ENCODE measurements at regions not wholly inside any gene's neighbourhood (a gene's known extent, or its start where the extent isn't known, plus 50 kb on each side); places are given as distances from the start of the nearest gene placed in this dataset.
"Not testable (repeated sequence)": the region's sequence is repeated elsewhere in the genome, so short reads cannot be mapped to it uniquely, and the experiment has no call there.

- H3K4me1 ChIP-seq (ENCODE audit: control insufficient read depth, insufficient read depth, low read length); H3K4me3 ChIP-seq (ENCODE audit: insufficient read depth, low read depth, low read length); H3K27ac ChIP-seq (ENCODE audit: insufficient read depth, low read depth, low read length, poor library complexity, severe bottlenecking); H3K36me3 ChIP-seq (ENCODE audit: control insufficient read depth, insufficient read depth, low read length); H3K27me3 ChIP-seq (ENCODE audit: control insufficient read depth, insufficient read depth, low read length, poor library complexity, severe bottlenecking): not testable (repeated sequence)
- WGBS, 2 experiments, result 78 to 80% methylated on average over 9 to 12 of the region's 17 CpGs
- H3K9me3 ChIP-seq (ENCODE audit: control insufficient read depth, low read length), result peaks cover 16% of the 10 kb centered on the region
Measured at GRCh38 chr14:106234525-106235254, 708.3 kb downstream of the TMEM121 start.

- Histone ChIP-seq H3K4me3 (ENCODE audit: insufficient read depth, low read depth, low read length) (no peak overlapping the region), H3K27ac (ENCODE audit: insufficient read depth, low read depth, low read length, poor library complexity, severe bottlenecking) (no peak overlapping the region), H3K27me3 (ENCODE audit: control insufficient read depth, insufficient read depth, low read length, poor library complexity, severe bottlenecking) (no peaks in the 10 kb centered on the region), H3K9me3 (ENCODE audit: control insufficient read depth, low read length) (peaks cover 16% of the 10 kb centered on the region), H3K36me3 (ENCODE audit: control insufficient read depth, insufficient read depth, low read length) (no peaks in the 10 kb centered on the region), H3K4me1 (ENCODE audit: control insufficient read depth, insufficient read depth, low read length) (no peaks in the 10 kb centered on the region)
- 65 to 67% methylated on average over 9 to 10 of the region's 10 CpGs for WGBS, 2 experiments
Measured at GRCh38 chr14:106235356-106236159, 709.2 kb downstream of the TMEM121 start.

DNA sequence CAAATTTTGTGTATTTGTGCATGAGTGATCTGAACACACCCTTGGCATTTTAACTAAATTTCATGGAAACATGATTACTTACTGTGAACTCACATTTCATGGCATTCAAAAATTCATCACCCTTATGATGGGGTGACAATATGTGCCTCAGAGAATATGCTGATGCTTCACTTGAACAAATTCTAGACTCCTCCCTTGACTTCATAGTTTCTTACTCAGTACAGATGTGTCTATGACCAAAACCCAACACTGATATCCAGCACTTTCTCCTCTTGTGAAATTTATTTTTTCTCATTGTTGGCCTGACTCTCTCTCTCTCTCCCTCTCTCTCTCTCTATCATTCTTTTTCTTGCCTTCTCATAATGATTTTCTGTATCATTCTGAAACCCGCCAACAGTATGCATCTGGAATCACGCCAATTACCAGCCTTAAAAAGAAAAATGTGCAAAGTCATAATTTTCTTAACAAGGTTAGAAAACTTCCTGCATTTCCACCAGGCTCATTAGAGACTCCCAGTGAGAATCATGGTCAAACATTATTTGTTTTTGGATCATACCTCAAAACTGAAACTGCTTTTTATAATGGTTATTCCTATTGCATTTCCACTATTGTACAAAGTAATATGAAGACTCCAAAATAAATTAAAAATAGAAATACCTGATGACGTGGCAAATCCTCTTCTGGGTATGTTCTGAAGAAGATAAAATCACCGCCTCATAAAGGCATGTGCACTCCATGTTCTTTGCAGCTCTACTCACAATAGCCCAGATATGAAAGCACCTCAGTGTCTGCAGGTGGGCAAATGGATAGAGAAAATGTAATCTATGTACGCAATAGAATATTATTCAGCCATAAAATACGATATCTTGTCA is 722.2 kb downstream of the TMEM121 start:
- H3K4me3 ChIP-seq (ENCODE audit: insufficient read depth, low read depth, low read length), result no peak overlapping the region
- no peaks in the 10 kb centered on the region for H3K4me1 ChIP-seq (ENCODE audit: control insufficient read depth, insufficient read depth, low read length)
- peaks cover 16% of the 10 kb centered on the region for H3K9me3 ChIP-seq (ENCODE audit: control insufficient read depth, low read length)
- no peaks in the 10 kb centered on the region for H3K36me3 ChIP-seq (ENCODE audit: control insufficient read depth, insufficient read depth, low read length)
- H3K27me3 ChIP-seq (ENCODE audit: control insufficient read depth, insufficient read depth, low read length, poor library complexity, severe bottlenecking), result no peaks in the 10 kb centered on the region
- H3K27ac ChIP-seq (ENCODE audit: insufficient read depth, low read depth, low read length, poor library complexity, severe bottlenecking), result no peak overlapping the region
- 50 to 68% methylated on average over 4 to 6 of the region's 6 CpGs for WGBS, 2 experiments

GRCh38 chr14:106253995-106254394 is 727.6 kb downstream of the TMEM121 start:
- H3K27ac ChIP-seq (ENCODE audit: insufficient read depth, low read depth, low read length, poor library complexity, severe bottlenecking); H3K9me3 ChIP-seq (ENCODE audit: control insufficient read depth, low read length); H3K4me3 ChIP-seq (ENCODE audit: insufficient read depth, low read depth, low read length): not testable (repeated sequence)

GRCh38 chr14:106257569-106257994 is 731.2 kb downstream of the TMEM121 start:
- H3K27ac ChIP-seq (ENCODE audit: insufficient read depth, low read depth, low read length, poor library complexity, severe bottlenecking); H3K27me3 ChIP-seq (ENCODE audit: control insufficient read depth, insufficient read depth, low read length, poor library complexity, severe bottlenecking); H3K4me3 ChIP-seq (ENCODE audit: insufficient read depth, low read depth, low read length); H3K36me3 ChIP-seq (ENCODE audit: control insufficient read depth, insufficient read depth, low read length); H3K4me1 ChIP-seq (ENCODE audit: control insufficient read depth, insufficient read depth, low read length): not testable (repeated sequence)
- WGBS, 2 experiments, result 59 to 60% methylated on average over 16 of the region's 16 CpGs
- H3K9me3 ChIP-seq (ENCODE audit: control insufficient read depth, low read length), result peaks cover 11% of the 10 kb centered on the region

More at GRCh38 chr14:106253995-106254394, 727.6 kb downstream of the TMEM121 start:
- WGBS, 2 experiments, result 62 to 65% methylated on average over 5 of the region's 5 CpGs
- H3K36me3 ChIP-seq (ENCODE audit: control insufficient read depth, insufficient read depth, low read length); H3K27me3 ChIP-seq (ENCODE audit: control insufficient read depth, insufficient read depth, low read length, poor library complexity, severe bottlenecking); H3K4me1 ChIP-seq (ENCODE audit: control insufficient read depth, insufficient read depth, low read length): not testable (repeated sequence)

DNA sequence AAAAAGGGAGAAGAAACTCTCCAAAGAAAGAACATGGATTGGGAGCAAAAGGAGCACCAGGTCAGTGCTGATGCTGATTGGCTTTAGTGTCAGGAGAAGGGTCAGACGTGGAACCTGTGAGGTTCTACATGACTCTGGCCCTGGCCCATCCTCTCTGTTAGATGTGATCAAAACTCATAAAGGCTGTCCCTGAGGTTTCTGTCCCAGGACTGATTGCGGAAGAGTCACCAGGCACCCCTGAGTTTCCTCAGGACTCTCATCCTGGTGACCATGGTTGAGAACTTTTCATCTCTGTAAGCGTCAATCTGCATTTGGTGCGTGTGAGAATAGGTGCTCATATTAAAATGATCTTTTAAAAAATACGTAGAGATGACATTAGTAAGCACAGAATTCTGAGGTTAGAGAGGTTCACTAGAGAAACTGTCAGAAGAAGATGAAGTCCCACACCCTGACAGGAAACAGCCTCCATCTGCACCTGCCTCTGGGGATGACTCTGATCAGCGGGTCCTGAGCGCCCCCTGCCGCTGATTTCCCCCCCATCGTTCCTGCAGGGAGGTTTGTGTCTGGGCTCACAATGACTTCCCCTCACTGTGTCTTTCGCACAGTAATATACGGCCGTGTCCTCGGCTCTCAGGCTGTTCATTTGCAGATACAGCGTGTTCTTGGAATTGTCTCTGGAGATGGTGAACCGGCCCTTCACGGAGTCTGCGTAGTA is 741.8 kb downstream of the TMEM121 start:
- peaks cover 17% of the 10 kb centered on the region for H3K9me3 ChIP-seq (ENCODE audit: control insufficient read depth, low read length)
- no peak overlapping the region for H3K4me3 ChIP-seq (ENCODE audit: insufficient read depth, low read depth, low read length)
- no peak overlapping the region for H3K27ac ChIP-seq (ENCODE audit: insufficient read depth, low read depth, low read length, poor library complexity, severe bottlenecking)
- 77 to 78% methylated on average over 17 of the region's 17 CpGs for WGBS, 2 experiments
- H3K36me3 ChIP-seq (ENCODE audit: control insufficient read depth, insufficient read depth, low read length), result no peaks in the 10 kb centered on the region
- H3K4me1 ChIP-seq (ENCODE audit: control insufficient read depth, insufficient read depth, low read length), result no peaks in the 10 kb centered on the region
- no peaks in the 10 kb centered on the region for H3K27me3 ChIP-seq (ENCODE audit: control insufficient read depth, insufficient read depth, low read length, poor library complexity, severe bottlenecking)

GRCh38 chr14:106269029-106269428 is 742.6 kb downstream of the TMEM121 start:
- WGBS, 2 experiments, result 52 to 74% methylated on average over 2 of the region's 2 CpGs
- no peak overlapping the region for H3K27ac ChIP-seq (ENCODE audit: insufficient read depth, low read depth, low read length, poor library complexity, severe bottlenecking)
- H3K4me1 ChIP-seq (ENCODE audit: control insufficient read depth, insufficient read depth, low read length), result no peaks in the 10 kb centered on the region
- peaks cover 12% of the 10 kb centered on the region for H3K9me3 ChIP-seq (ENCODE audit: control insufficient read depth, low read length)
- no peaks in the 10 kb centered on the region for H3K36me3 ChIP-seq (ENCODE audit: control insufficient read depth, insufficient read depth, low read length)
- no peak overlapping the region for H3K4me3 ChIP-seq (ENCODE audit: insufficient read depth, low read depth, low read length)
- H3K27me3 ChIP-seq (ENCODE audit: control insufficient read depth, insufficient read depth, low read length, poor library complexity, severe bottlenecking), result no peaks in the 10 kb centered on the region

DNA sequence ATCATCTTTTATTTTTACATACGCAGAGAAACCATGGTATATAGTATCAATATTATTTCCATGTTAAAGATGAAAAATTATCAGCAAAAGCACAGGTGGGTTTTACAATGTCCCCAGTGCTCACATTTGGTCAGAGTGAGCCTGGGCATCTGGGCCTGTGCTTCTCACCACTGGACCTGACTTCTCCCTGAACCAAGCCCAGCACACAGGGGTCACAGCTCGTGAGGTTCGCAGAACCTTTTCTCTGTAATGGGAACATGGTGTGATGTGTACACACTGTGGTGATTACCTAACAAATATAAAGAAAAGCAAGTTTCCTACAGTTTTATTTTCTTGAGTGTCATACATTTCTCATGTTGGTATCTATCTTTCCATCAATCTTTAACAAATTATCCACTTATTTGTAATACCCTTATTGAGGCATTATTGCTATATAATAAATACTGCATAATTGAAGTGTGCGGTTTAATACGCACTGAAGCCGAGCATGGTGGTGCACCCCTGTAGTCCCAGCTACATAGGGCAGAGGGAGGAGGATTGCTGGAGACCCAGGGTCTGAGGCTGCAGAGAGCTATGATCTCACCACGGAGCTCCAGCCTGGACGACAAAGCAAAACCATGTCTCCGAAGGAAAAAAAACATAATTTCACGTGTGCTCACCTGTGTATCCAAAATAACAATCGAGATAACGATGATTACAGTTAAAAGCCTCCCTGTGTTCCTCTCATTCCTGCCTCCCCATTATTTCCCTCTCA is 743.2 kb downstream of the TMEM121 start:
- Histone ChIP-seq H3K36me3 (ENCODE audit: control insufficient read depth, insufficient read depth, low read length) (no peaks in the 10 kb centered on the region), H3K4me3 (ENCODE audit: insufficient read depth, low read depth, low read length) (no peak overlapping the region), H3K27me3 (ENCODE audit: control insufficient read depth, insufficient read depth, low read length, poor library complexity, severe bottlenecking) (no peaks in the 10 kb centered on the region), H3K4me1 (ENCODE audit: control insufficient read depth, insufficient read depth, low read length) (no peaks in the 10 kb centered on the region), H3K27ac (ENCODE audit: insufficient read depth, low read depth, low read length, poor library complexity, severe bottlenecking) (no peak overlapping the region), H3K9me3 (ENCODE audit: control insufficient read depth, low read length) (peaks cover 8% of the 10 kb centered on the region)
- whole genome bisulfite sequencing, 2 experiments, result 67 to 69% methylated on average over 9 to 11 of the region's 12 CpGs

GRCh38 chr14:106270476-106271121 is 744.2 kb downstream of the TMEM121 start:
- not testable (repeated sequence) for H3K27ac ChIP-seq (ENCODE audit: insufficient read depth, low read depth, low read length, poor library complexity, severe bottlenecking); H3K36me3 ChIP-seq (ENCODE audit: control insufficient read depth, insufficient read depth, low read length); H3K27me3 ChIP-seq (ENCODE audit: control insufficient read depth, insufficient read depth, low read length, poor library complexity, severe bottlenecking); H3K4me1 ChIP-seq (ENCODE audit: control insufficient read depth, insufficient read depth, low read length); H3K4me3 ChIP-seq (ENCODE audit: insufficient read depth, low read depth, low read length); H3K9me3 ChIP-seq (ENCODE audit: control insufficient read depth, low read length)
- WGBS, 2 experiments, result 39% methylated on average over 3 of the region's 4 CpGs; no CpG with 5 or more reads in 1 of the 2 experiments

All from ectodermal cell (in vitro differentiated cells).